HG03095 (cell line): ENCODE measurements at regions not wholly inside any gene's neighbourhood (a gene's known extent, or its start where the extent isn't known, plus 50 kb on each side); places are given as distances from the start of the nearest gene placed in this dataset.

Experiments used
- ATAC-seq: cut with Tn5 transposase; IDR thresholded peaks from one replicate; pipeline ENCODE4 v1.9.1; 2021; ENCODE audit warnings: moderate library complexity; ENCODE audit not compliant: unreplicated experiment

DNA sequence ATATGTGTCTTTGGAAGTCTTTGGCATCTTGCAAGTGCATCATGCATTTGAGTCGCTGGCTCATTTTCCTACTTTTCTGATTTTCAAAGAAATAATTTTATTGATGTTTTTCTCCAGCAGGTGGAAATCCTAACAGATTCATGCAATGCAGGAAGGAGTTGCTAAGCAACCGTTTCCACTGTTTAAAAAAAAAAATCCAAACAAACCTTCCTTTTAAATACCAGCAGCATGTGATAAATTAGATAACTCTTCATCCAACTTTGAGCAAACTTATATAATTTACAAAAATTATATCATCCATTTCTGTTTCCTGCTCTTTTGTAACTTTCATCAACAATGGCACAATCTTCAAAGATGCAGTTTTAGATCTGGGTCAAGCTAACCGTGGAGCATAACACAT is 364.1 kb downstream of the MFSD1 start:
- no peak for ATAC-seq

DNA sequence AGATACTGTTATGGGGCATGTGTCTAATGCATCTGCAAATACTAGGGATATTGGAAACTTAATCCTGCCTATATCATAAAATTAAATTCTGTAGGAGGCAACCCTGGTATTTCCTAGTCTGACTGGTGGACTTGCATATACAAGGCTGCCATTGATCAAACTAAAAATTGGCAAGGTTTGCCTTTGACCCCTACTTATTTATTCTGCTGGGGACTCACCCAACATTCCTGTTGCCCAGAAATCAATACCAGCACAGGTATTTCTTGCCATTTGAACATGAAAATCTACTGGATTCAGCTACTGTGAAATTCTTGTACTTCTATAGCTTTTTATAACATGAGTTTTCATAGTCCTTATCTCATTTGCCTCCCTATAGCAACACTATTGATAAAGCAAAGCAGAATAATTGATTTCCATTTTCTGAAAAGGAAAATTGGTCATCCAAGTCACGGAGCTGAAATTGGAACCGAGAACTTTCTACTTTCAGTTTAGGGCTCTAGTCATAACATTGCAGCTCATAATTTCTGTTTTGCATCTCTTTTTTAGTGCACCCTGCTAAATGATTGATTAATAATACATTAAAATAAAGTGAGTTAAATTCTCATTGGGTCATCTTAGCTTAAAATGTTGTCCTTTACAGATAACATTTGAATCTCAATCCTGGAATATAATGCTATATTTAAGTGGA is 365.2 kb downstream of the MFSD1 start:
- no peak for ATAC-seq

GRCh38 chr3:159168788-159169187 is 366.9 kb downstream of the MFSD1 start:
- no peak for ATAC-seq

- peak; percentile 57 for ATAC-seq
Measured at GRCh38 chr3:159169828-159170227, 368.0 kb downstream of the MFSD1 start.

GRCh38 chr3:159170436-159171003 is 368.7 kb downstream of the MFSD1 start:
- ATAC-seq = no peak

- no peak for ATAC-seq
Measured at GRCh38 chr3:159171333-159171732, 369.5 kb downstream of the MFSD1 start.

GRCh38 chr3:159172473-159172872 is 370.6 kb downstream of the MFSD1 start:
- no peak for ATAC-seq

DNA sequence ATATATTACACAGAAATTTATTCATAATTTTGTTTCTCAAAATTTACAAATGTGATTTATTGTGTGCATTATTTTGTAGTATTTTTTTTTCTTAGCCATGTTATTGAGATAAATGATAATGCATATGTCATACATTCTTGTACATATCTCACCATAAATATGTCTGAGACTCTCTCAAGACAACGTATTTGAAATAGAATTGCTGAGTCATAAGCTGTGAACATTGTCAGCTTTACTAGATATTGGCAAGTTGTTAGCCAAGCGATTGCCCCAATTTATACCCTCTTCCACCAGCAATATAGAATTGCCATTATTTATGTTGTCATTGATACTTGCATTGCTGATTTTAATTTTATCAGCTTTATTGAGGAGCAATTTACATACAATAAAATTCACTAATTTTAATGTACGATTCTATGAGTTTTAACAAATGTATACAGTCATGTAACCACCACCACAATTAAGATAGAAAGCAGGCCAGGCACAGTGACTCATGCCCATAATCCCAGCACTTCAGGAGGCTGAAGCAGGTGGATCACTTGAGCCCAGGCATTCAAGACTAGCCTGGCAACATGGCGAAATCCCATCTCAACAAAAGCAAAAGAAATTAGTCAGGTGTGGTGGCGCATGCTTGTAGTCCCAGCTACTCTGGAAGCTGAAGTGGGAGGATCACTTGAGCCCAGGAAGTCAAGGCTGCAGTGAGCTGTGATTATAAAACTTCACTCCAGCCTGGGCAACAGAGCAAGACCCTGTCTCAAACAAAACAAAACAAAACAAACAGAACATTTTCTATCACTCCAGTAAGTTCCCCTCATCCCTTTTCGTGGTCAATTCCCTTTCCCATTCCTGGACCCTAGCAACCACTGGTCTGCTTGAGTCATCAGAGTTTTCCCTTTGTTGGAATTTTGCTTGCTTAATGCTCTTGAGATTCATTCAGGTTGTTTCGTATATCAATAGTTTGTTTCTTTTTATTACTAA is 373.1 kb downstream of the MFSD1 start:
- ATAC-seq = no peak

- ATAC-seq = no peak
Measured at GRCh38 chr3:159178209-159178897, 376.5 kb downstream of the MFSD1 start.

GRCh38 chr3:159182961-159183360 is 381.1 kb downstream of the MFSD1 start:
- ATAC-seq = no peak

- peak; percentile 59 for ATAC-seq
Measured at GRCh38 chr3:159185443-159186050, 383.7 kb downstream of the MFSD1 start.

DNA sequence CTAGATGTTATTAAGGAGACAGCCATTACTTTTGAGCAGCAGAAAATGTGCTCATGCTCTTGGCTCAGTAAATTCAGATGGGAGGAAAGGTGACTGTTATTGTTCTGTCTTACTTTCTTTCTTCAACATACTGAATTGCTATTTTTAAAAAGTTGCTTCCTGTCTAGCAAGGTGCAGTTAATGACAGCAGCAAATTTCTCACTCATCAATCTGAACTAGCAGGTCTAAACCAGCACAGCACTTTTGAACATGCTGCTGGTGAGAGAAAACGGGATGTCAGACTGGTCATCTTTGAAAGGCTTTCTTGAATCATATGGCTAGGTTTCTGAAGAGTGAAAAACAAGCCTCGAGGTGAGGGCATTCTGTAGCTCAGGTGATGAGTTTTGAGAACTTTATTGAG is 384.7 kb downstream of the MFSD1 start:
- peak; percentile 73 for ATAC-seq

DNA sequence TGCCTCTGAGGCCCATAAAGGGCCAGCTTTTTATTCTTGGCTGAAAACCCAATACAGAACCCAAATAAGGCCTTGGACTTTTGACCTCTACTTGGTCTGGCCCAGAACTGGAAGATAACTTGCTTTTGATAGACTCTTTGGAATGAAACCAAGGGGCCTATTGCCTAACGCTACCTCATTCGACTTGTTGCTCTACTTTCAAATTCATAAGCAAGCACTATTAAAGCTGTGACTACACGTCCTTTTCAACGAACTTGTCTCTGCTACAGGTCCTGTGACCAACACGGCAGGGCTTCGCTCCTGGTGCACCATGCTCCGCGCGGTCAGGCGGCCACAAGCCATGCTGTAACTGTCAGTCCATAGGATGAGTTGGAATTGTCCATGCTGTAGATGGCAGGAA is 385.4 kb downstream of the MFSD1 start:
- ATAC-seq = no peak

DNA sequence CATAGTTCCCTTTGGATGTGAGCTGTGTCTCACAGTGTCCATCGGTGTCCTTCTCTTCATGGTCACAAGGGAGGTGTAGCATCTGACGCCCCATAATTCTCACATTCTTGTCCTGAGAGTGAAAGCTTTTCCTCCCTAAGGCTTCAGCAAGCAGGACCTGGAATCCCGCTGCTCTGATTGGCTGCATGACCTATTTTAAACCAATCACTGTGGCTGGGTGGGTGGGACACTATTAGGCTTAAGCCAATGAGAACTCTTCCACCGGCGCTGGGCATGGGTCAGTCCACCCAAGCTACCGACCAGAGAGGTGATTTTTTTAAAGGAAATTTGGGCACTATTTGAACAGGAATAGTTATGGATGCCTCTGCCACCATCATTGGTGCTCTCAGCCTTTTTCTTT is 385.9 kb downstream of the MFSD1 start:
- ATAC-seq = no peak

- no peak for ATAC-seq
Measured at GRCh38 chr3:159189994-159190669, 388.3 kb downstream of the MFSD1 start.

DNA sequence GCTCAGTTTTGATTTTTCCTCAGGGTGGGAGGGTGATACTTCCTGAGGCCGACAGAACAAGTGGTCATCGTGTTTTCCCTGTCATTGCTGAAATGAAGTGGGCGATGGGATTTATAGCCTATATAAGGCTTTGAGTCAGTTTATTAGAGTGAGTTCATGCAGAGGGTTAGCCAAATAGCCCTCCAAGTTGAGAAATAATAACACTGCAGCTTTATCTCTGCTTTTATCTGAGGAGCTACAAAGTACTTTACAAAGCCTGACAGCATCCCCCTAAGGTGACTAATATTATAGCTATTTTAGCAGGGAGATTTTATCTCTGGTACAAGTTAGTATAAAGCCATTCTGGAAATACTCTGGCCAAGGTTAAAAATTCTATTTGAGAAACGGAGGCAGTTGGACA is 389.6 kb downstream of the MFSD1 start:
- ATAC-seq = no peak

- ATAC-seq = no peak
Measured at GRCh38 chr3:159196359-159196758, 394.5 kb downstream of the MFSD1 start.

GRCh38 chr3:159200176-159200575 is 398.3 kb downstream of the MFSD1 start:
- no peak for ATAC-seq

- ATAC-seq = no peak
Measured at GRCh38 chr3:159208050-159208449, 406.2 kb downstream of the MFSD1 start.

GRCh38 chr3:159209459-159209858 is 407.6 kb downstream of the MFSD1 start:
- no peak for ATAC-seq
